HepG2 (cell line): ENCODE measurements at regions not wholly inside any gene's neighbourhood (a gene's known extent, or its start where the extent isn't known, plus 50 kb on each side); places are given as distances from the start of the nearest gene placed in this dataset.

Source experiments
- ATAC-seq: fragments of 200-7000 bp; cut with Tn5 transposase; 3 replicates; pipeline ENCODE4 v1.9.1; 2020; ENCODE audit warnings: mild to moderate bottlenecking, moderate library complexity
- BruUV-seq: library from RNA; stranded (reverse); fragments of 400-500 nt; replicated peaks from 2 replicates; lab custom pipeline; 2021; lab: Mats Ljungman, UMichigan
- CTCF ChIA-PET: fragments of 300-600 bp; formaldehyde crosslinking; extraction: SDS; loops from one replicate; lab custom pipeline; 2021; ENCODE audit warnings: low total read pairs, inconsistent platforms, low intra/inter-chr PET ratio; lab: Yijun Ruan, JAX
- POLR2A ChIA-PET: fragments of 350-600 bp; sonication (Branson Sonifier 250); formaldehyde crosslinking; loops from one replicate; lab custom pipeline; 2020; ENCODE audit warnings: antibody characterized with exemption, inconsistent platforms; lab: Yijun Ruan, JAX
- DNase-seq: peaks from one replicate; pipeline ENCODE4 v3.0.0-alpha.2; 2015; ENCODE audit warnings: low spot score
- FAIRE-seq: peaks from 3 replicates; lab custom pipeline; 2011; peaks lifted over from hg19 to GRCh38; lab: Jason Lieb, UNC
- H2AFZ ChIP-seq: one replicate; pipeline ENCODE4 v1.6.1; 2011; ENCODE audit warnings: low read length, inconsistent platforms
- H3K27ac ChIP-seq: fragments of 300-600 bp; 3 replicates; pipeline ENCODE4 v1.8.0; 2011; ENCODE audit warnings: mixed run types, mild to moderate bottlenecking, mixed read lengths, low read length, inconsistent platforms; ENCODE audit not compliant: insufficient read depth; ENCODE audit errors: extremely low read length
- H3K27me3 ChIP-seq, 2 experiments: fragments of 200-600 bp in 1 of 2; 2 replicates in 1 of 2; 3 replicates in 1 of 2; pipeline versions ENCODE4 v1.6.0 to v1.8.0; 2011; ENCODE audit warnings: low read length in 2 of 2, mild to moderate bottlenecking in 2 of 2, moderate library complexity in 2 of 2, inconsistent platforms in 1 of 2; ENCODE audit not compliant: insufficient read depth in 2 of 2, control insufficient read depth in 1 of 2
- H3K36me3 ChIP-seq, 2 experiments: fragments of 200-600 bp in 1 of 2; replicated peaks in 1 of 2; 2 replicates in 1 of 2; 3 replicates in 1 of 2; pipeline versions ENCODE4 v1.5.1 to v1.8.0; 2011; ENCODE audit warnings: low read length in 2 of 2, inconsistent platforms in 1 of 2; ENCODE audit not compliant: insufficient read depth in 2 of 2, control insufficient read depth in 1 of 2
- H3K4me1 ChIP-seq: 2 replicates; pipeline ENCODE4 v1.5.1; 2012; ENCODE audit warnings: low read length, inconsistent platforms; ENCODE audit not compliant: insufficient read depth
- H3K4me2 ChIP-seq: 2 replicates; pipeline ENCODE4 v1.6.0; 2011; ENCODE audit warnings: low read depth, low read length, inconsistent platforms
- H3K4me3 ChIP-seq, 3 experiments: fragments of 200-600 bp in 1 of 3; sonication (generic), shearing (Covaris generic) in 1 of 3; replicated peaks in 1 of 3; 2 replicates each; pipeline ENCODE4 v1.5.1; 2011 to 2016; ENCODE audit warnings: low read length in 3 of 3, inconsistent platforms in 2 of 3, low read depth in 2 of 3, mild to moderate bottlenecking in 2 of 3, control low read depth in 1 of 3, mixed read lengths in 1 of 3; ENCODE audit not compliant: insufficient read depth in 1 of 3
- H3K79me2 ChIP-seq: one replicate; pipeline ENCODE4 v1.6.1; 2011; ENCODE audit warnings: low read length, inconsistent platforms; ENCODE audit not compliant: insufficient read depth
- H3K9ac ChIP-seq: 2 replicates; pipeline ENCODE4 v1.6.0; 2011; ENCODE audit warnings: mild to moderate bottlenecking, low read depth, low read length, inconsistent platforms; ENCODE audit not compliant: insufficient read depth
- H3K9me3 ChIP-seq: 2 replicates; pipeline ENCODE4 v1.5.1; 2012; ENCODE audit warnings: mild to moderate bottlenecking, low read length
- H4K20me1 ChIP-seq: 2 replicates; pipeline ENCODE4 v1.6.0; 2011; ENCODE audit warnings: inconsistent platforms, mild to moderate bottlenecking, low read length, moderate library complexity; ENCODE audit not compliant: insufficient read depth
- ATF1 ChIP-seq: IDR thresholded peaks from 2 replicates; pipeline ENCODE4 v1.6.1; 2016; ENCODE audit warnings: mild to moderate bottlenecking, control low read depth
- EEA1 ChIP-seq: sonication (generic); formaldehyde crosslinking; IDR thresholded peaks from 2 replicates; pipeline ENCODE4 v1.5.1; 2020; ENCODE audit warnings: mild to moderate bottlenecking, missing genetic modification reagents, borderline replicate concordance
- FOXK1 ChIP-seq: sonication (generic); formaldehyde crosslinking; IDR thresholded peaks from 2 replicates; pipeline ENCODE4 v1.4.0; 2020; ENCODE audit warnings: low read depth, missing genetic modification reagents, borderline replicate concordance
- GFI1 ChIP-seq: sonication (generic); formaldehyde crosslinking; IDR thresholded peaks from 2 replicates; pipeline ENCODE4 v1.5.0; 2020; ENCODE audit warnings: missing genetic modification reagents, mild to moderate bottlenecking, borderline replicate concordance
- MAFF ChIP-seq: IDR thresholded peaks from 2 replicates; pipeline ENCODE4 v1.6.1; 2011; ENCODE audit warnings: low read depth, low read length, improper control_type of control experiment
- MAFK ChIP-seq, 2 experiments: IDR thresholded peaks in 1 of 2; conservative IDR thresholded peaks in 1 of 2; 2 replicates each; pipeline ENCODE4 v1.6.1; 2011; ENCODE audit warnings: improper control_type of control experiment in 2 of 2, low read length in 2 of 2
- POLR2G ChIP-seq: fragments of 200-400 bp; formaldehyde crosslinking; IDR thresholded peaks from 2 replicates; pipeline ENCODE4 v1.6.1; 2018; ENCODE audit warnings: mild to moderate bottlenecking, low read depth, low read length, moderate library complexity
- RBM22 ChIP-seq: fragments of 200-400 bp; formaldehyde crosslinking; optimal IDR thresholded peaks from 2 replicates; pipeline ENCODE3; 2017; ENCODE audit warnings: mild to moderate bottlenecking, low read length, moderate library complexity
- SATB2 ChIP-seq: sonication (generic); formaldehyde crosslinking; IDR thresholded peaks from 2 replicates; pipeline ENCODE4 v1.5.0; 2020; ENCODE audit warnings: missing genetic modification reagents
- SCMH1 ChIP-seq: sonication (generic); formaldehyde crosslinking; IDR thresholded peaks from 2 replicates; pipeline ENCODE4 v1.9.0; 2021; ENCODE audit warnings: missing genetic modification reagents, mild to moderate bottlenecking, borderline replicate concordance
- SP140L ChIP-seq: sonication (generic); formaldehyde crosslinking; IDR thresholded peaks from 2 replicates; pipeline ENCODE4 v1.4.0; 2020; ENCODE audit warnings: missing genetic modification reagents, borderline replicate concordance
- TBL1XR1 ChIP-seq: fragments of 150-350 bp; IDR thresholded peaks from 2 replicates; pipeline ENCODE4 v1.6.1; 2014; ENCODE audit warnings: borderline replicate concordance, low read length; ENCODE audit not compliant: partially characterized antibody
- XBP1 ChIP-seq: sonication (generic); formaldehyde crosslinking; IDR thresholded peaks from 2 replicates; pipeline ENCODE4 v1.5.0; 2020; ENCODE audit warnings: missing genetic modification reagents
- YEATS4 ChIP-seq: sonication (generic); formaldehyde crosslinking; IDR thresholded peaks from 2 replicates; pipeline ENCODE4 v1.4.0; 2020; ENCODE audit warnings: missing genetic modification reagents, borderline replicate concordance
- ZNF224 ChIP-seq: sonication (generic); formaldehyde crosslinking; IDR thresholded peaks from 2 replicates; pipeline ENCODE4 v1.5.0; 2020; ENCODE audit warnings: mild to moderate bottlenecking, missing genetic modification reagents
- ZNF282 ChIP-seq: fragments of 450-650 bp; IDR thresholded peaks from 2 replicates; pipeline ENCODE4 v1.6.1; 2018; ENCODE audit not compliant: partially characterized antibody
- ZNF605 ChIP-seq: sonication (generic); formaldehyde crosslinking; IDR thresholded peaks from 2 replicates; pipeline ENCODE4 v1.8.0; 2022; ENCODE audit warnings: mild to moderate bottlenecking, missing genetic modification reagents
- ZNF816 ChIP-seq: sonication (generic); formaldehyde crosslinking; IDR thresholded peaks from 2 replicates; pipeline ENCODE4 v1.8.0; 2022; ENCODE audit warnings: missing genetic modification reagents, mild to moderate bottlenecking, borderline replicate concordance
- WGBS: methylation state at CpG from one replicate; pipeline ENCODE4 v1.1.6; 2017; ENCODE audit warnings: low lambda C conversion rate; 5-methylcytosine and 5-hydroxymethylcytosine counted together
- in situ Hi-C: cut with HindIII; loops from 2 replicates; pipeline ENCODE4 v1.10.0; 2017; ENCODE audit warnings: low pct_unique_long_range_greater_than_20kb; ENCODE audit not compliant: extremely low pct_ligation_motif_present
- intact Hi-C: fragments of 100-400 bp; cut with micrococcal nuclease; formaldehyde crosslinking; loops from one replicate; pipeline ENCODE4 v1.10.0; 2022; ENCODE audit not compliant: unreplicated experiment
- TF ChIP-seq, protein P1 (sequence below): sonication (generic); formaldehyde crosslinking; IDR thresholded peaks from 2 replicates; pipeline ENCODE4 v1.5.0; 2020; ENCODE audit warnings: mild to moderate bottlenecking, missing genetic modification reagents, borderline replicate concordance

DNA sequence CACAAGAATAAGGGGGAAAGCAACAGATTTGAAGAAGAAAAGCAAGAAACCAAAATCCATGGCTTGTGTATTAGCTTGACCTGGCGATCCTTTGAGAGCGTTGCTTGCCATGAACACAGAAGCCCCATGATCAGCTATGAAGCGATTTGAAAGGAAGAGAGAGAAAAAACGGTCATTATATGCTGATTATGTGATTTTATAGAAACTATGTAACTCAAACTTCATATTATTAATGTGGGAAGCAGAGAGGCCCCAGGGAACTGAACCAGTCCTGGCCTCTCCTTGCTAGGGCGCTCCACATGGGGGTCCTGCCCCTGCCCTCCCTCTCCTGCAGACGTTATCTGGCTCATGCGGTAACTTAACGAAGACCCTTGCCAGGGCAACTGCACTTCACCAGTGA, 306.1 kb upstream of the ADARB2 start:
- Histone ChIP-seq H3K9ac (no peak overlapping the region), H2AFZ (no peak overlapping the region), H3K4me1 (no peaks in the 10 kb centered on the region), H3K9me3 (peaks cover 4% of the 10 kb centered on the region; the same call in 1 of the 2 replicates), H3K27ac (no peak overlapping the region), H3K36me3 (no peaks in the 10 kb centered on the region), H4K20me1 (no peaks in the 10 kb centered on the region), H3K4me2 (no peak overlapping the region), H3K27me3 (no peaks in the 10 kb centered on the region), H3K4me3 (no peak overlapping the region), H3K79me2 (no peaks in the 10 kb centered on the region)
- 44% methylated on average over 8 of the region's 8 CpGs for WGBS
- in situ Hi-C loops (no loop called here), intact Hi-C loops (no loop called here)
- no TSS peak for BruUV-seq
- ChIA-PET CTCF (no interaction called here), POLR2A (no interaction called here)
- no peak for ATAC-seq
- FAIRE-seq: no peak
- TF ChIP-seq MAFF (peak; percentile 50; the same call in 1 of the 2 replicates), MAFK (conservative IDR thresholded peaks at IDR 0.05 in 1 of 2, IDR thresholded peaks at IDR 0.05 in 1 of 2; ENCODE audit: low read length in 2 of 2) (peak; percentile 50 to 56)
- TF ChIP-seq, protein P1, sequence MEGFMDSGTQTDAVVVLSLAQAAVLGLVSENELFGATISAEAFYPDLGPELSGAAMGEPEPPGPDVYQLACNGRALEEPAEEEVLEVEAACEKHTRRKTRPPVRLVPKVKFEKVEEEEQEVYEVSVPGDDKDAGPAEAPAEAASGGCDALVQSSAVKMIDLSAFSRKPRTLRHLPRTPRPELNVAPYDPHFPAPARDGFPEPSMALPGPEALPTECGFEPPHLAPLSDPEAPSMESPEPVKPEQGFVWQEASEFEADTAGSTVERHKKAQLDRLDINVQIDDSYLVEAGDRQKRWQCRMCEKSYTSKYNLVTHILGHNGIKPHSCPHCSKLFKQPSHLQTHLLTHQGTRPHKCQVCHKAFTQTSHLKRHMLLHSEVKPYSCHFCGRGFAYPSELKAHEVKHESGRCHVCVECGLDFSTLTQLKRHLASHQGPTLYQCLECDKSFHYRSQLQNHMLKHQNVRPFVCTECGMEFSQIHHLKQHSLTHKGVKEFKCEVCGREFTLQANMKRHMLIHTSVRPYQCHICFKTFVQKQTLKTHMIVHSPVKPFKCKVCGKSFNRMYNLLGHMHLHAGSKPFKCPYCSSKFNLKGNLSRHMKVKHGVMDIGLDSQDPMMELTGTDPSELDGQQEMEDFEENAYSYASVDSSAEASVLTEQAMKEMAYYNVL: no peak
- DNase-seq: no peak

DNA sequence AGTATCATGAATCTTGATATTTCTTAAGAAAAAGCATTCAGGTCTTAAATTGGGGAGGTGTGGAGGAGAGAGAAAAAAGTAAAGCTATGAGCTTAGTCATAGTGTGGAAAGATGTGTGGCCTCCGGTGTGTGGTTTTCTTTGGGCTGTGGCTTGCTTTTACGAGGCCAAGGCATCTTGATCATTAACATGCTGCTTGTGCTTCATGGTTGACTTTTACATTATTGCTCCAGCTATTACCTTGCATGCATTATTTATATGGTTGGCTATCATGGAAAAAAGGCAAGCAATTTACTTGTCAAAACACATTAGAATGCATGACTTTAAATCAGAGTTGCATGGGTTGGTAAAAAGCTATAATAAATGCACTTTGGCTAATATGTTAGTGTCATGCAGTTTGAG, 300.7 kb upstream of the ADARB2 start:
- H3K79me2 ChIP-seq: no peaks in the 10 kb centered on the region
- H3K9ac ChIP-seq: no peak overlapping the region
- no peaks in the 10 kb centered on the region for H3K36me3 ChIP-seq
- no peak overlapping the region for H3K27ac ChIP-seq
- POLR2A ChIA-PET: no interaction called here
- no peaks in the 10 kb centered on the region for H3K27me3 ChIP-seq
- intact Hi-C loops (no loop called here), in situ Hi-C loops (no loop called here)
- H3K4me3 ChIP-seq: no peak overlapping the region
- ATAC-seq (no peak), DNase-seq (no peak), FAIRE-seq (no peak)
- H2AFZ ChIP-seq: no peak overlapping the region
- H3K4me1 ChIP-seq: no peaks in the 10 kb centered on the region
- CTCF ChIA-PET: no interaction called here
- no TSS peak for BruUV-seq
- no peak overlapping the region for H3K4me2 ChIP-seq
- no peaks in the 10 kb centered on the region for H4K20me1 ChIP-seq
- WGBS: 11% methylated on average over 2 of the region's 2 CpGs
- peaks cover 19% of the 10 kb centered on the region for H3K9me3 ChIP-seq
- TF ChIP-seq POLR2G (no peak), ATF1 (CRISPR knock-in tag) (no peak), SCMH1 (CRISPR knock-in tag) (no peak), YEATS4 (CRISPR knock-in tag) (no peak), SP140L (no peak), GFI1 (CRISPR knock-in tag) (no peak), ZNF605 (CRISPR knock-in tag) (no peak), ZNF816 (CRISPR knock-in tag) (no peak), SATB2 (CRISPR knock-in tag) (no peak), XBP1 (CRISPR knock-in tag) (no peak), ZNF224 (CRISPR knock-in tag) (no peak), ZNF282 (no peak), EEA1 (no peak), FOXK1 (no peak), TBL1XR1 (no peak), RBM22 (no peak)
